ENCODE measurements at regions not wholly inside any gene's neighbourhood (a gene's known extent, or its start where the extent isn't known, plus 50 kb on each side); places are given as distances from the start of the nearest gene placed in this dataset.
"Not testable (repeated sequence)": the region's sequence is repeated elsewhere in the genome, so short reads cannot be mapped to it uniquely, and the experiment has no call there.

DNA sequence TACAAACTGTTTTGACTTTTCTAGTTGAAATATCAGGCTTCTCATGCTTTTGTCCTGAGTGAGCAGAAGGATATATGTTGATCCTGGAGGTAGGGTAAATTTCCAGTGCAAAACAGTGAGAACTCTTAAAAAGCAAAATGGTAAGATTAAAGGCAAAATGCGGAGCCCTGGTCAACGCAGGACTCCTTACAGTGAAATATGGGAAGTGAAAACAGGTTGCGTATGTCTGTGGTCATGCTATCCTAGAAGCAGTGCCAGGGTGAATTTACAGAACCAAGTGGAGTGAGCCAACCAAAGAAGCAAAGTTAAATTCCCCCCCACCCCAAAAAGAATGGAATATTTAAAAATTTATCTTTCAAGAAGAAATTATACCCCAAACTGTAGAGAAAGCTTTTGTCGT is 256.4 kb downstream of the NR2F2 start:
- DNase-seq, result no peak

DNA sequence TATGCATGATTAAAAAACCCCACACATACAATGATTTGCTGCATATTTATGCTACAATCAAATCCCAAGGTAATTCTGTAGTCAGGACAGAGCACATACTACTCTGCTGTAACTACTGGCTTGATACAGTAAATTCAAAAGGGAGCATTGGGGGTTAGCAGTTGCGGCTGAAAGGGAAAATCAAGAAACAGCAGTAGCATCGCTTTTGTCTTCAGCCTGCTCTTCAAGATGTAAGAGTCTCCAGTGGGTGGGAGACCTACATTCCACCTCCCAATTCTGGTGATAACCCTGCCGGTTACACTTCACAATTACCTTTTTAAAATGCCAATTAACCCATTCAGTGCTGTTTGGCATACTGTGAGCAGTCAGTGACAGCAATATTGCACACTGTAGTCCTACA is 259.4 kb downstream of the NR2F2 start:
- no peak for DNase-seq

GRCh38 chr15:96593735-96594134 is 263.2 kb downstream of the NR2F2 start:
- DNase-seq, result no peak

DNA sequence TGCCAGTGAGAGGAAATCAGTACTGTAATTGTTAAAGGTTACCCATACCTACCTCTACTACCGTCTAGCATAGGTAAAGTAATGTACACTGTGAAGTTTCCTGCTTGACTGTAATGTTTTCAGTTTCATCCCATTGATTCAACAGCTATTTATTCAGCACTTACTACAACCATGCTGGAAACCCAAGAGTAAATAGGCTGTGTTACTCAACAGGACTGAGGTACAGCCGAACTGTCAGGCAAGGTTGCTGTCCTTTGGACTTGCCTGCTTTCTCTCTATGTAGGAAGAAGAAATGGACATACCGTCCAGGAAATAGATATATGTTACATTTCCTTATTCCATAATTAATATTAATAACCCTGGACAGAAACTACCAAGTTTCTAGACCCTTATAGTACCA is 265.5 kb downstream of the NR2F2 start:
- DNase-seq, result no peak

DNA sequence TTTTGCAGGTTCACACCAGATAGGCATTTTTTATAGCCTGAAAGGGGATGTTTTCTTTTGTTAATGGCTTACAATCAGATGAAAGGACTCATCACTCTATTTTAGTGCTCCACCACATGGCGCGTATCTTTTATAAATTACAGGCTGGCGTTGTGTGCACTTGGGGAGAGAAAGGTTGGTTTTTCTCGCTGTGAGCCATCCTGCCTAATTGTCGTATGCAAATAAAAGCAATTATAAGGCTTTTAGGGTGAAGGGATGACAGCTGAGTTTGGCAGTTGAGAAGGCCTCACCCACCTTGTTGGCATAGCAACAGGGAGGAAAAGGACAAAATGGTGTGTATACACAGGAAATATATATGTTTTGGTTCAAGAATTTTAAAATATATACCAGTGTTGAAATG is 268.0 kb downstream of the NR2F2 start:
- DNase-seq, result no peak

DNA sequence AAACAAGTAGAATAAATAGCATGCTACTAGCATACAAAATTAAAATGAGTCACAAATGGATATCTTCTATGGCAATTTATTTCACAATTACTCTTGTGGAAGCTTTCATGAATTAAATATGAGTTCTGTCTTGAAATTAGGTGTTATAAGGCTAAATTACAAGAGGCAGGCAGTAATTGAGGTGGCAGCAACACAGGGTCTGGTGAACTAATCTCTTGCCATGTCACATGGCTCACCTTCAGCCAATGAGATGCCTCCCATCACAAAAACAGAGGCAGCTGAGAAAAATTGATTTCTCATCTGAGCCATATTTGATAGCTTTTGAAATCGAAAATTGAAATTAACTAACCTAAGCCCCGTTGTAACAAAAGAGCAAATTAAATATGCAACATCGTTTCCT is 268.8 kb downstream of the NR2F2 start:
- no peak for DNase-seq

GRCh38 chr15:96600350-96600749 is 269.9 kb downstream of the NR2F2 start:
- no peak for DNase-seq

GRCh38 chr15:96606617-96607016 is 276.1 kb downstream of the NR2F2 start:
- DNase-seq, result no peak

- no peak for DNase-seq
These were observed 280.3 kb downstream of the NR2F2 start for GRCh38 chr15:96610757-96611156.

DNA sequence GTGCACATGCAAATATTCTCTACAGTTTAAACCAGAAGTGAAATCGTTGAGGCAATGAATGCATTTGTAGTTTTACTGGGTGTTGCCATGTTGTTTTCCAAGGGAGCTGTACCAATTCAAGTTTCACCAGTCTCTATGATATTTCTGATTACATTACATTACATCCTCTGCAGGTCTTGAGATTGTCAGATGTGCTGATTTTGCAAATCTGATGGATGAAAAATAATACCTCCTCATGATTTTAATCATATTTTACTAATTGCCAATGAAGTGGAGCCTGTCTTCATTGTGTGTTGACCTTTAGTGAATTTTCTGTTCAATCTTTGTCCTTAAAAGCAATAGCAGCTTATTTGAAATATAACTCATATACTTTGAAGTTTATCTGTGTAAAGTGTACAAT is 282.4 kb downstream of the NR2F2 start:
- DNase-seq, result no peak

DNA sequence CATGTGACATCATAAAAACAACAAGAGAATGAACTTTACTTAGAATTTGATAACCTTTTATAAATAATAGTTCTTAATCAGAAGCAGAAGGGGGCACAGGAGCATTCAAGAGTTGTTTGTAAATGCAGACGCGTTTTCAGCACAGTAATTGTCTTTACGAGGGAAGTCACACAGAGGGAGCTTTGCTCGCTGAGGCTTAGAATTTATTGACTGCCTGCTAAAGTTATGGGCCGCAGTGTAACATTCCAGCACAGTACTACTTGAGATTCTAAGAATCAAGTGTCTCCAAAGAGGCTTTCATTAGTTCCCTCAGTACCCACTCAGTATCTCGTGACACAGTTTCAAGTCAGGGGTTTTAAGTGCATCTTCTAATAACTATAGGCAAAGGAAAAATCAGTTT is 288.7 kb downstream of the NR2F2 start:
- DNase-seq, result no peak

DNA sequence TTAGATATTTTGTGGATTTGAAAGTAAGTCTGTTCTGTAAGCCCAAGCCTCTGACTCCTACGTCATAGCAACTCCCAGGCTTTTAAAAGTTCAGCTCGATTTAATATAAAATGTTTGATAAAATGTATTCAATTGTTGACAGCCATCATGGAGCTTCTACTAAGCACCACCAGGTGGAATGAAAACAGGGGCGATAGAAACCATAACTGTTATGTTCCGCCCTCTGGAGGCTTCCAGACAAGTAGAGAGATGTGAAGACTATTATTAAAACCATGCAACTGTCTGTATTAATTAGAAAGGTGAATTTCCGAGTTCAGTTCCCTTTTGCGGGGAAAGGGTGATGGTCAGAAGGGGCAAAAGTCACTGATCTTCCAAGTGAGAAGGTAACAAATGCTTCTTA is 292.2 kb downstream of the NR2F2 start:
- DNase-seq, result no peak

DNA sequence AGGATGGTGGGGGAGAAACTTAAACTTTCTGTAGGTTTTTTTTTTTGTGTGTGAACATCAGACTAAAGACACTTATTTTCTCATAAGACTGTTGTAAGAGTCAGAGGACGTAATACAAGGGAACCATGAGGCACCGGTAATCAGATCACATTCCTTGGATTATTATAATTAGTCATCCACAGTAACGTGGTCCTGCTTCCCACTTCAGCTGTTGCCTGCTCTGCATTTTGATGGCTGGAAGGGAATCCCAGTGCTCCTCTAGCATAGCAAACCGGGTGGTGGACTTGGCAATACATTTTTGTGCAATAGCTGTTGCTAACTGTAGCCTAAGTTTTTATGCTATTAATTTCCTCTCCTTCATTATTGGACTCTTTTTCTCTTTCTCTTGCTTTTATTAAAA is 294.8 kb downstream of the NR2F2 start:
- DNase-seq, result no peak

GRCh38 chr15:96627031-96627568 is 296.6 kb downstream of the NR2F2 start:
- DNase-seq, result no peak

DNA sequence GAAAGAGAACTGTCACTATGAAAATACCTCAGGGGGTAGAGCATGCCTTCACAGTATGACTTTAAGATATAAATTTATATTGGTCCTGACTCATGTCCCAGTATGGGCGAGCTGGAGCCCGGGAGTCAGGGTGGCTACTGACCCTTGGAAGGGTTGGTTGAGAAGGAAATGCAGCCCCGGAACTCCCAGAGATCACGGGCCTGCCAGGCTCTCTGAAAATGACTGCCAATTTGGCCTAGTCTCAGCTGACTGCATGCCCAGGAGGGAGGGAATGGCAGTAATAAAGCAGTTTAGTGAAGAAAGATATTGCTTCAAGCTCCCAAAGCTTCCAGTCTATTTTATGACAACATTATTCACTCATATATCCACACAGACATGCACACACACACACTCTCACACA is 299.0 kb downstream of the NR2F2 start:
- DNase-seq, result no peak

DNA sequence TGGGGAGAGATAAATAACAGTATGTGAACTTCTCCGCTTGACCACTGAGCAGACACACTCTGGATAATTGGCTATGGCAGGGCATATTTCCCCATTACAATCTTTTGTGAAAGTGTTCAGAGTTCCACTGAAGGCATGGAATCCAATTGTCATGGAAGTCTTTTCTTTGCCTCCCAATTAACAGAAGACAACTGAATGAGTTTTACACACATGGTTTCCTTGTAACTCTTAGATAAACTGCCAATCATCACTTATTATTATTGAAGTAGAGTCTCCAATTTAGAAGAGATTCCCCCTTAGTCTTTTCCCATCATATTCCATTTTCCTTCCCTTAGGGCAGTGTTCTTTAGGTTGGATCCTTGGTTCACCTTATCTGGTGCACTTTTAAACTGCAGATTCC is 308.3 kb downstream of the NR2F2 start:
- DNase-seq, result no peak

GRCh38 chr15:96645796-96646195 is 315.3 kb downstream of the NR2F2 start:
- DNase-seq, result no peak

DNA sequence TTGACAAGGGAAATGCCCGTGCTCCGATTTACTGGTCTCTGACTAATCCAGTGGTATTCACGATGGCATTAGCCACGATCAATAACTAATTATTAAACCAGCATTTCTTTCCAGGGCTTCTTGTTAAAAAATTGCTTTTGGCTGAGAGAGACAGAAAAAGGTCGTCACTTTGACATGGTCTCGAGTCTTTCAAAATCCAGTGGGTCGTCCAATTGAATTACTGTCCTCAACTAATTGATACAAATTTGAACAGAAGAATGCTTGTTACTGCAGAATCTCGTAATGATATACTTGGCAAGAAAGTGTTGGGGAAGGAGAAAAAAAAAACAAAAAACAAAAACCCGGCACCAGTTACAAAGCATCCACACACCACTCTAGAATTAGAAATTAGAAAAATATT is 318.4 kb downstream of the NR2F2 start:
- DNase-seq, result no peak

DNA sequence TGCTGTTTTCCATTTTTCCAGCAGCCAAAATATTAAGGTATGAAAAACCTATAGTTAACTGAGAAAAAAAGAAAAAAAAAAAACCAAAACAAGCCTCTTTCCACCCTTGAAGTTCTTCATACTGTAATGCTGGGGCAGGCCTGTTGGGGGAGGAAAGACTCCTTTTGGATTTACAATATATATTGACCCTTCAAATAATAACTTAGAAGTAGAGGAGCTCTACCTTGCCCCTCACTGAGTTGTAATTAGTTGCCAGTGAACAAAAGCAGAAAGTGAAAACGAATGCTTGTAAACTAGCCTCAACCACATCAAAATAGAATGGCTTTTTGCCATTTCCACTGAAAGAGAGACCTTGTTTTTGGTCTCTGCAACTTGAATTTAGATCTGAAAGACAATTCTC is 326.6 kb downstream of the NR2F2 start:
- no peak for DNase-seq

DNA sequence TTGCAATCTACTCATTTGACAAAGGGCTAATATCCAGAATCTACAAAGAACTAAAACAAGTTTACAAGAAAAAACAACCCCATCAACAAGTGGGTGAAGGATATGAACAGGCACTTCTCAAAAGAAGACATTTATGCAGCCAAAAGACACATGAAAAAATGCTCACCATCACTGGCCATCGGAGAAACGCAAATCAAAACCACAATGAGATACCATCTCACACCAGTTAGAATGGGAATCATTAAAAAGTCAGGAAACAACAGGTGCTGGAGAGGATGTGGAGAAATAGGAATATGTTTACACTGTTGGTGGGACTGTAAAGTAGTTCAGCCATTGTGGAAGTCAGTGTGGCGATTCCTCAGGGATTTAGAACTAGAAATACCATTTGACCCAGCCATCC is 336.5 kb downstream of the NR2F2 start:
- DNase-seq, result not testable (repeated sequence)

- no peak for DNase-seq
These were observed 339.9 kb downstream of the NR2F2 start for GRCh38 chr15:96670389-96670788.

DNA sequence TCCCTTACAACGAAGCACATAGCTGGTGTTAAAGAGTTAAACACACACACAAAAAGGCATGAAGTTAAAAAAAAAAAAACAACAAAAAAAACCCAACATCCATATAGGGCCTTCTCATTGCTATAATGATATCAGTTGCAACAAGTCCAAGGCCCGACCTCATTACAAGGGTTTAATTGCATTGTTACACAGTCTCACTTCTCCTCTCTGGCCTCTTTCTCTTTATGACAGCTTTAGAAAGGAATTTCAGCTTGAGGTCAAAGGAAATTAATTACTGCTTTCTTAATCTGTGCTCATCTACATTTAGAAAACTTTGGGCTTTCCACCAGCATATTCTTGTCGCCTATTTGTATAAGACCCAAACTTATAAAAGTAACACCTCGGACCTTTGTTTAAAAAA is 342.1 kb downstream of the NR2F2 start:
- DNase-seq, result no peak

GRCh38 chr15:96678386-96678785 is 347.9 kb downstream of the NR2F2 start:
- DNase-seq, result no peak

DNA sequence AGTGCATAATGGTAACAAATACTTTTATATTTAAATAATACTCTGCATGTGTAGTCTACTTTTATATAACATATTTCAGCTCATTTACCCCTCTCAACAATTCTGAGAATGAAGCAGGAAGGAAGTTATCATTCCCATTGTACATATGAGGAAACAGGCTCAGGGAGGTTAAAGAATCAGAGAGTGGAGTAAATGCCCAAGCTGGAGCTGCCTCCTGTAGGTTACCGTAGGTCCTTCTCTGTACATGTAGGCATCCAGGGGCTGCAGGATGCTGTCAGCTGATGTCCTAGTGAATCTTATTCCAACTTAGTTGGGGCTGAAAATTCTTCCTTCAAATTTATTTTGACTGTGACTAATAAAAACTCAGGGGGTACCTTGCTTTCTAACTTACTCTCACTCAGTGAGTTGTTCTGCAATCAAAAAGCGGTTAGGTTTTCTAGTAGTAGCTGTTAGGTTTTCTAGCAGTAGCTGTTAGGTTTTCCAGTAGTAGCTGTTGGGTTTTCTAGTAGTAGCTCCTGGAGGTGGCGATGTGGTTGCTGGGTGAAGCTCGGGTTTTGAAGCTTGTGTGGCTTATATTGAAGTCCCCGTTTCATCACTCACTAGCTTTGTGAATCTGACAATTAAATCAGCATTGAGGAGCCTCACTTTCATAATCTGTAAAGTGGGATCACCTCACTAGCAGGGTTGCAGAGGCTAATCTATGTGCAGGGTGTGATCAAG is 357.0 kb downstream of the NR2F2 start:
- DNase-seq, result no peak

DNA sequence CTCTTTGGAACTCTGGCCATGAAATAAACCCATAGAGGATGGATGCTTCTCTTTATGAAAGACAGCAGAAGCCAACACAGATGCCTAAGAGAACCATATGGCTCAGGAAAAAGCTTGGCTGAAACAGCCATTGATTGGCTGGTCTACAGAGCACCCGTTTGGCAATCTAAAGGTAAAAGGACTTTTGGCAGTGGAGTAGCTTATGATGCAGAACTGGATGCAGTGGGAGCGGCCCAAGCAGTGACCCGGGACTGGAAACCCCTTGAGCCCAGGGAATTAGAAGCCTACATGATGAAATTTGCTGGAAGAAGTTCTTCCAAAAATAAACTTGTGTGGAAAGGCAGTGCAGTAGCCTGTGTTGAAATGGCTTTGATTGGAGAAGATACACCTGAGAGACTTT is 360.2 kb downstream of the NR2F2 start:
- no peak for DNase-seq
